ENCODE measurements at regions not wholly inside any gene's neighbourhood (a gene's known extent, or its start where the extent isn't known, plus 50 kb on each side); places are given as distances from the start of the nearest gene placed in this dataset.

DNA sequence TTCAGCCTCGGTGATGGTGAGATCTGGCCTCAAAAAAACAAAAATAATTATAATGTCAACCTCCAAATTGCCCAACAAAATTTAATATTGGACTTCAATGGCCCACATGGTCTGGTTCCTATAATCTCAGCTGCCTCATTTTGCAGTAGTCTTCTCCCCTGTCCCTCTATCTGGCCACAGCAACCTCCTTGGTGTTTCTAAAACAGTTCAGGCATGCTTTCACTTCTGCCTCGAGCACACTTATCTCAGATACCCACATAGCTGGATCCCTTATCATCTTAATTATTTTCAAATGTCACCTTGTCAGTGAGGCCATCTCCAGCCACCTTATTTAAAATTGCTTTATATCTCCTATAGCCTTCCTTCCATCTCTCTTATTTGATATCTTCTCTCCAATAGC lies 52.9 kb upstream of the WDFY3 start:
- TF ChIP-seq ZNF8 (CRISPR knock-in tag; IDR thresholded peaks at IDR 0.05) (no peak), ARNTL (CRISPR knock-in tag; IDR thresholded peaks at IDR 0.05; ENCODE audit: borderline replicate concordance, low read depth) (no peak)
- TF ChIP-seq, protein P1, sequence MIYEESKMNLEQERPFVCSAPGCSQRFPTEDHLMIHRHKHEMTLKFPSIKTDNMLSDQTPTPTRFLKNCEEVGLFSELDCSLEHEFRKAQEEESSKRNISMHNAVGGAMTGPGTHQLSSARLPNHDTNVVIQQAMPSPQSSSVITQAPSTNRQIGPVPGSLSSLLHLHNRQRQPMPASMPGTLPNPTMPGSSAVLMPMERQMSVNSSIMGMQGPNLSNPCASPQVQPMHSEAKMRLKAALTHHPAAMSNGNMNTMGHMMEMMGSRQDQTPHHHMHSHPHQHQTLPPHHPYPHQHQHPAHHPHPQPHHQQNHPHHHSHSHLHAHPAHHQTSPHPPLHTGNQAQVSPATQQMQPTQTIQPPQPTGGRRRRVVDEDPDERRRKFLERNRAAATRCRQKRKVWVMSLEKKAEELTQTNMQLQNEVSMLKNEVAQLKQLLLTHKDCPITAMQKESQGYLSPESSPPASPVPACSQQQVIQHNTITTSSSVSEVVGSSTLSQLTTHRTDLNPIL (CRISPR knock-in tag; IDR thresholded peaks at IDR 0.05; ENCODE audit: low read depth): no peak
- TF ChIP-seq, protein P2, sequence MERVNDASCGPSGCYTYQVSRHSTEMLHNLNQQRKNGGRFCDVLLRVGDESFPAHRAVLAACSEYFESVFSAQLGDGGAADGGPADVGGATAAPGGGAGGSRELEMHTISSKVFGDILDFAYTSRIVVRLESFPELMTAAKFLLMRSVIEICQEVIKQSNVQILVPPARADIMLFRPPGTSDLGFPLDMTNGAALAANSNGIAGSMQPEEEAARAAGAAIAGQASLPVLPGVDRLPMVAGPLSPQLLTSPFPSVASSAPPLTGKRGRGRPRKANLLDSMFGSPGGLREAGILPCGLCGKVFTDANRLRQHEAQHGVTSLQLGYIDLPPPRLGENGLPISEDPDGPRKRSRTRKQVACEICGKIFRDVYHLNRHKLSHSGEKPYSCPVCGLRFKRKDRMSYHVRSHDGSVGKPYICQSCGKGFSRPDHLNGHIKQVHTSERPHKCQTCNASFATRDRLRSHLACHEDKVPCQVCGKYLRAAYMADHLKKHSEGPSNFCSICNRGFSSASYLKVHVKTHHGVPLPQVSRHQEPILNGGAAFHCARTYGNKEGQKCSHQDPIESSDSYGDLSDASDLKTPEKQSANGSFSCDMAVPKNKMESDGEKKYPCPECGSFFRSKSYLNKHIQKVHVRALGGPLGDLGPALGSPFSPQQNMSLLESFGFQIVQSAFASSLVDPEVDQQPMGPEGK (CRISPR knock-in tag; IDR thresholded peaks at IDR 0.05; ENCODE audit: borderline replicate concordance): no peak
